HCT116 (cell line): ENCODE measurements at regions not wholly inside any gene's neighbourhood (a gene's known extent, or its start where the extent isn't known, plus 50 kb on each side); places are given as distances from the start of the nearest gene placed in this dataset.

Experiments used
- ATAC-seq: fragments of 200-7000 bp; cut with Tn5 transposase; 2 replicates; pipeline ENCODE4 v1.9.1; 2020; ENCODE audit warnings: mild to moderate bottlenecking, moderate library complexity
- BruUV-seq: library from RNA; stranded (reverse); fragments of 400-500 nt; replicated peaks from 2 replicates; lab custom pipeline; 2021; lab: Mats Ljungman, UMichigan
- CTCF ChIA-PET: fragments of 300-600 bp; sonication (Branson Sonifier 250); formaldehyde crosslinking; loops from one replicate; lab custom pipeline; 2021; ENCODE audit warnings: antibody characterized with exemption; lab: Charles Lee
- POLR2A ChIA-PET: fragments of 300-600, 350-600 bp; sonication (Branson Sonifier 250); formaldehyde crosslinking; loops from one replicate; lab custom pipeline; 2021; ENCODE audit warnings: antibody characterized with exemption; lab: Charles Lee
- RAD21 ChIA-PET, 2 experiments: fragments of 300-600 bp; sonication (Branson Sonifier 250); formaldehyde crosslinking; loops; one replicate each; lab custom pipeline; 2023; ENCODE audit warnings: low total read pairs in 2 of 2; ENCODE audit not compliant: uncharacterized antibody in 2 of 2, unreplicated experiment in 2 of 2, low non-redundant PET in 1 of 2; lab: Charles Lee
- DNase-seq: peaks from one replicate; pipeline ENCODE4 v3.0.0-alpha.2; 2010; ENCODE audit warnings: low read depth, low spot score
- H2AFZ ChIP-seq: fragments of 200-600 bp; shearing (Covaris generic), sonication (generic); 2 replicates; pipeline ENCODE4 v1.6.1; 2017; ENCODE audit warnings: low read depth, mixed run types, mixed read lengths, antibody characterized with exemption, low read length; ENCODE audit not compliant: poor library complexity, severe bottlenecking
- H3K27ac ChIP-seq: 2 replicates; pipeline ENCODE4 v1.5.1; 2012; ENCODE audit warnings: low read depth, low read length
- H3K27me3 ChIP-seq: fragments of 200-600 bp; sonication (generic); 2 replicates; pipeline ENCODE4 v1.6.1; 2016; ENCODE audit warnings: mixed run types, low read length, mixed read lengths; ENCODE audit not compliant: insufficient read depth
- H3K36me3 ChIP-seq, 2 experiments: fragments of 200-500 bp in 1 of 2; fragments of 200-600 bp in 1 of 2; sonication (Bioruptor generic) in 1 of 2; sonication (generic) in 1 of 2; 2 replicates each; pipeline versions ENCODE4 v1.5.1 to v1.6.1; 2014 to 2016; ENCODE audit warnings: low read length in 2 of 2, inconsistent platforms in 1 of 2, mixed read lengths in 1 of 2, mixed run types in 1 of 2; ENCODE audit not compliant: insufficient read depth in 2 of 2, control insufficient read depth in 1 of 2
- H3K4me1 ChIP-seq, 2 experiments: fragments of 200-600 bp in 1 of 2; sonication (generic) in 1 of 2; 2 replicates each; pipeline versions ENCODE4 v1.5.1 to v1.6.1; 2012 to 2017; ENCODE audit warnings: low read length in 2 of 2, inconsistent platforms in 1 of 2, mild to moderate bottlenecking in 1 of 2, mixed read lengths in 1 of 2, mixed run types in 1 of 2, moderate library complexity in 1 of 2; ENCODE audit not compliant: insufficient read depth in 2 of 2, control insufficient read depth in 1 of 2
- H3K4me2 ChIP-seq: fragments of 200-600 bp; sonication (generic); 2 replicates; pipeline ENCODE4 v1.6.1; 2017; ENCODE audit warnings: mixed run types, low read length, mixed read lengths
- H3K4me3 ChIP-seq, 2 experiments: fragments of 200-600 bp in 1 of 2; sonication (generic) in 1 of 2; replicated peaks in 1 of 2; 2 replicates each; pipeline ENCODE4 v1.5.1; 2011 to 2016; ENCODE audit warnings: low read length in 2 of 2, control low read depth in 1 of 2, low read depth in 1 of 2, mild to moderate bottlenecking in 1 of 2, mixed read lengths in 1 of 2, mixed run types in 1 of 2
- H3K79me2 ChIP-seq: fragments of 200-600 bp; sonication (generic); 2 replicates; pipeline ENCODE4 v1.6.1; 2017; ENCODE audit warnings: mild to moderate bottlenecking, mixed run types, low read length, moderate library complexity, mixed read lengths; ENCODE audit not compliant: insufficient read depth
- H3K9ac ChIP-seq: fragments of 200-600 bp; sonication (generic); 2 replicates; pipeline ENCODE4 v1.6.1; 2016; ENCODE audit warnings: low read length, mixed read lengths
- H3K9me2 ChIP-seq: fragments of 200-600 bp; sonication (generic), shearing (Covaris generic); 2 replicates; pipeline ENCODE4 v1.6.1; 2017; ENCODE audit warnings: mixed run types, mild to moderate bottlenecking, moderate library complexity; ENCODE audit not compliant: insufficient read depth
- H3K9me3 ChIP-seq, 2 experiments: fragments of 200-500 bp in 1 of 2; fragments of 200-600 bp in 1 of 2; sonication (Bioruptor generic) in 1 of 2; sonication (generic) in 1 of 2; 2 replicates each; pipeline ENCODE4 v1.6.1; 2014 to 2017; ENCODE audit warnings: low read length in 2 of 2, mixed read lengths in 2 of 2, inconsistent platforms in 1 of 2, low read depth in 1 of 2, mild to moderate bottlenecking in 1 of 2, mixed run types in 1 of 2, moderate library complexity in 1 of 2; ENCODE audit not compliant: control insufficient read depth in 1 of 2, insufficient read depth in 1 of 2
- H4K20me1 ChIP-seq: fragments of 200-600 bp; sonication (generic), shearing (Covaris generic); 2 replicates; pipeline ENCODE4 v1.6.1; 2017; ENCODE audit warnings: mixed run types, mild to moderate bottlenecking, moderate library complexity; ENCODE audit not compliant: insufficient read depth
- CBX3 ChIP-seq: IDR thresholded peaks from 2 replicates; pipeline ENCODE4 v1.6.1; 2012; ENCODE audit warnings: low read depth
- CEBPB ChIP-seq: IDR thresholded peaks from 2 replicates; pipeline ENCODE4 v1.6.1; 2012; ENCODE audit warnings: low read depth
- CTCF ChIP-seq, 3 experiments: fragments of 200-600 bp in 1 of 3; sonication (generic) in 1 of 3; IDR thresholded peaks in 2 of 3; conservative IDR thresholded peaks in 1 of 3; 2 replicates each; pipeline ENCODE4 v1.5.1; 2012 to 2017; ENCODE audit warnings: low read depth in 2 of 3, low read length in 2 of 3, antibody characterized with exemption in 1 of 3, borderline replicate concordance in 1 of 3, control low read depth in 1 of 3, mild to moderate bottlenecking in 1 of 3, mixed read lengths in 1 of 3, mixed run types in 1 of 3, moderate library complexity in 1 of 3; ENCODE audit not compliant: insufficient read depth in 1 of 3
- EGR1 ChIP-seq: IDR thresholded peaks from 2 replicates; pipeline ENCODE4 v1.6.1; 2012; ENCODE audit warnings: low read depth
- EZH2 ChIP-seq: fragments of 200-600 bp; sonication (generic); IDR thresholded peaks from 2 replicates; pipeline ENCODE4 v1.6.1; 2017; ENCODE audit warnings: antibody characterized with exemption, mixed run types
- EZH2phosphoT487 ChIP-seq: fragments of 200-600 bp; IDR thresholded peaks from 2 replicates; pipeline ENCODE4 v1.6.1; 2018; ENCODE audit warnings: antibody characterized with exemption, borderline replicate concordance
- FOSL1 ChIP-seq: IDR thresholded peaks from 2 replicates; pipeline ENCODE4 v1.6.1; 2012; ENCODE audit warnings: low read depth
- JUND ChIP-seq: IDR thresholded peaks from 2 replicates; pipeline ENCODE4 v1.6.1; 2012
- POLR2A ChIP-seq: IDR thresholded peaks from 2 replicates; pipeline ENCODE4 v1.7.0; 2011; ENCODE audit warnings: borderline replicate concordance; ENCODE audit not compliant: insufficient read depth, insufficient read length; ENCODE audit errors: extremely low read depth
- POLR2AphosphoS5 ChIP-seq: IDR thresholded peaks from 2 replicates; pipeline ENCODE4 v1.6.1; 2011; ENCODE audit warnings: mild to moderate bottlenecking, low read depth, low read length, moderate library complexity
- RAD21 ChIP-seq: IDR thresholded peaks from 2 replicates; pipeline ENCODE4 v1.6.1; 2012; ENCODE audit warnings: low read depth, mild to moderate bottlenecking
- SIN3A ChIP-seq: IDR thresholded peaks from 2 replicates; pipeline ENCODE4 v1.6.1; 2012; ENCODE audit warnings: low read depth
- SP1 ChIP-seq: IDR thresholded peaks from 2 replicates; pipeline ENCODE4 v1.6.1; 2012; ENCODE audit warnings: low read depth
- SRF ChIP-seq: IDR thresholded peaks from 2 replicates; pipeline ENCODE4 v1.6.1; 2012; ENCODE audit warnings: low read depth
- TCF7L2 ChIP-seq: IDR thresholded peaks from 2 replicates; pipeline ENCODE4 v1.7.0; 2011; ENCODE audit warnings: borderline replicate concordance, inconsistent platforms; ENCODE audit not compliant: insufficient read depth, insufficient read length; ENCODE audit errors: extremely low read depth
- YY1 ChIP-seq: IDR thresholded peaks from 2 replicates; pipeline ENCODE4 v1.6.1; 2011; ENCODE audit warnings: low read length, low read depth, moderate library complexity, mild to moderate bottlenecking; ENCODE audit not compliant: insufficient replicate concordance; ENCODE audit errors: extremely low read depth
- ZBTB33 ChIP-seq: IDR thresholded peaks from 2 replicates; pipeline ENCODE4 v1.6.1; 2011; ENCODE audit warnings: mild to moderate bottlenecking, low read length, moderate library complexity; ENCODE audit not compliant: insufficient replicate concordance; ENCODE audit errors: extremely low read depth
- ZFX ChIP-seq: fragments of 450-650 bp; IDR thresholded peaks from 2 replicates; pipeline ENCODE4 v1.6.1; 2017
- intact Hi-C: fragments of 100-400 bp; cut with micrococcal nuclease; formaldehyde crosslinking; loops from 2 replicates; pipeline ENCODE4 v1.10.0; 2022

- TF ChIP-seq ZFX (no peak), TCF7L2 (no peak)
These were observed 98.1 kb upstream of the ENPP6 start (continued) for GRCh38 chr4:184315675-184316359.

GRCh38 chr4:184313702-184314659, 96.3 kb upstream of the ENPP6 start:
- BruUV-seq: no TSS peak
- no peak for TF ChIP-seq EZH2
- no peak for TF ChIP-seq ZBTB33
- no peak for TF ChIP-seq CTCF (IDR thresholded peaks at IDR 0.05 in 2 of 3, conservative IDR thresholded peaks at IDR 0.05 in 1 of 3; ENCODE audit: borderline replicate concordance in 1 of 3, insufficient read depth in 1 of 3, low read depth in 2 of 3, low read length in 2 of 3)
- TF ChIP-seq FOSL1: no peak
- no peak for TF ChIP-seq SP1
- no peak for TF ChIP-seq SIN3A
- TF ChIP-seq POLR2AphosphoS5: no peak
- no peak for TF ChIP-seq JUND
- no peak for TF ChIP-seq SRF
- TF ChIP-seq RAD21: no peak
- TF ChIP-seq YY1: no peak
- no peak for TF ChIP-seq ZFX
- no peak for TF ChIP-seq POLR2A
- TF ChIP-seq EZH2phosphoT487: no peak
- no peak for TF ChIP-seq CBX3
- no peak for TF ChIP-seq EGR1
- no peak for TF ChIP-seq CEBPB
- TF ChIP-seq, all 23 proteins: peak for 0
- Histone ChIP-seq H4K20me1 (no peaks in the 10 kb centered on the region), H3K79me2 (no peaks in the 10 kb centered on the region), H2AFZ (no peak overlapping the region), H3K4me1 (no peaks in the 10 kb centered on the region), H3K9me2 (no peaks in the 10 kb centered on the region), H3K27ac (no peak overlapping the region), H3K9me3 (no peaks in the 10 kb centered on the region), H3K9ac (no peak overlapping the region), H3K27me3 (no peaks in the 10 kb centered on the region), H3K4me3 (no peak overlapping the region), H3K4me2 (no peak overlapping the region), H3K36me3 (no peaks in the 10 kb centered on the region)
- POLR2A ChIA-PET: no interaction called here
- CTCF ChIA-PET: no interaction called here
- no peak for ATAC-seq
- DNase-seq: no peak
- RAD21 ChIA-PET: no interaction called here
- intact Hi-C loops: no loop called here
